ENCODE measurements at regions not wholly inside any gene's neighbourhood (a gene's known extent, or its start where the extent isn't known, plus 50 kb on each side); places are given as distances from the start of the nearest gene placed in this dataset.
"Not testable (repeated sequence)": the region's sequence is repeated elsewhere in the genome, so short reads cannot be mapped to it uniquely, and the experiment has no call there.

- DNase-seq: no peak
Observed at GRCh38 chr4:19126903-19127302, 1105.3 kb upstream of the LCORL start.

GRCh38 chr4:19123681-19124080 is 1102.1 kb upstream of the LCORL start:
- no peak for DNase-seq

- peak; percentile 86 for DNase-seq
Observed at GRCh38 chr4:19119904-19120560, 1098.5 kb upstream of the LCORL start.

- no peak for DNase-seq
Observed at GRCh38 chr4:19117022-19117421, 1095.5 kb upstream of the LCORL start.

- DNase-seq: no peak
Observed at GRCh38 chr4:19104176-19104575, 1082.6 kb upstream of the LCORL start.

GRCh38 chr4:19095491-19096046 is 1074.0 kb upstream of the LCORL start:
- DNase-seq: no peak

- no peak for DNase-seq
Observed at GRCh38 chr4:19093951-19094350, 1072.4 kb upstream of the LCORL start.

- no peak for DNase-seq
Observed at GRCh38 chr4:19092797-19093196, 1071.2 kb upstream of the LCORL start.

GRCh38 chr4:19074036-19074435 is 1052.5 kb upstream of the LCORL start:
- DNase-seq: peak; percentile 75

GRCh38 chr4:19063662-19064061 is 1042.1 kb upstream of the LCORL start:
- no peak for DNase-seq

- peak; percentile 73 for DNase-seq
Observed at GRCh38 chr4:19054916-19055315, 1033.4 kb upstream of the LCORL start.

GRCh38 chr4:19051831-19052230 is 1030.3 kb upstream of the LCORL start:
- DNase-seq: peak; percentile 78

- DNase-seq: no peak
Observed at GRCh38 chr4:19047279-19047880, 1025.8 kb upstream of the LCORL start.

- no peak for DNase-seq
Observed at GRCh38 chr4:19039816-19040215, 1018.3 kb upstream of the LCORL start.

GRCh38 chr4:19038231-19038630 is 1016.7 kb upstream of the LCORL start:
- no peak for DNase-seq

- peak; percentile 34 for DNase-seq
Observed at GRCh38 chr4:19033816-19034733, 1012.5 kb upstream of the LCORL start.

GRCh38 chr4:19030536-19030935 is 1009.0 kb upstream of the LCORL start:
- no peak for DNase-seq

- DNase-seq: peak; percentile 75
Observed at GRCh38 chr4:19030048-19030447, 1008.5 kb upstream of the LCORL start.

- peak; percentile 54 for DNase-seq
Observed at GRCh38 chr4:19026281-19026680, 1004.7 kb upstream of the LCORL start.

- no peak for DNase-seq
Observed at GRCh38 chr4:19025031-19025430, 1003.5 kb upstream of the LCORL start.

- no peak for DNase-seq
Observed at GRCh38 chr4:19024047-19024446, 1002.5 kb upstream of the LCORL start.

- no peak for DNase-seq
Observed at GRCh38 chr4:19021617-19022016, 1000.1 kb upstream of the LCORL start.

- not testable (repeated sequence) for DNase-seq
Observed at GRCh38 chr4:19016550-19016949, 995.0 kb upstream of the LCORL start.
